Endothelial cell of umbilical vein (primary cell): ENCODE measurements at regions not wholly inside any gene's neighbourhood (a gene's known extent, or its start where the extent isn't known, plus 50 kb on each side); places are given as distances from the start of the nearest gene placed in this dataset.

Source experiments
- BruUV-seq: library from RNA; stranded (reverse); fragments of 400-500 nt; replicated peaks from 2 replicates; lab custom pipeline; 2021; lab: Mats Ljungman, UMichigan
- CTCF ChIA-PET: fragments of 300-600, 350-600 bp; sonication (Branson Sonifier 250); formaldehyde crosslinking; loops from one replicate; lab custom pipeline; 2021; ENCODE audit warnings: antibody characterized with exemption, inconsistent platforms; lab: Charles Lee
- POLR2A ChIA-PET: fragments of 300-600, 350-600 bp; sonication (Branson Sonifier 250); formaldehyde crosslinking; loops from one replicate; lab custom pipeline; 2021; ENCODE audit warnings: antibody characterized with exemption, inconsistent platforms; lab: Charles Lee
- DNase-seq: peaks from one replicate; pipeline ENCODE4 v3.0.0-alpha.2; 2011; ENCODE audit warnings: low read depth, low spot score
- FAIRE-seq: peaks from 2 replicates; lab custom pipeline; 2011; peaks lifted over from hg19 to GRCh38; lab: Jason Lieb, UNC
- H2AFZ ChIP-seq: 2 replicates; pipeline ENCODE4 v1.6.0; 2012; ENCODE audit warnings: low read depth, low read length, control low read depth, inconsistent platforms
- H3K27ac ChIP-seq: 2 replicates; pipeline ENCODE4 v1.5.1; 2011; ENCODE audit warnings: low read depth, mild to moderate bottlenecking, control low read depth, low read length, moderate library complexity; ENCODE audit not compliant: insufficient read depth
- H3K27me3 ChIP-seq, 2 experiments: 2 replicates each; pipeline versions ENCODE4 v1.6.0 to v1.6.1; 2011; ENCODE audit warnings: low read length in 2 of 2, mixed read lengths in 1 of 2; ENCODE audit not compliant: control insufficient read depth in 2 of 2, insufficient read depth in 2 of 2
- H3K36me3 ChIP-seq, 2 experiments: 2 replicates in 1 of 2; 3 replicates in 1 of 2; pipeline ENCODE4 v1.5.1; 2011; ENCODE audit warnings: low read length in 2 of 2, mild to moderate bottlenecking in 1 of 2, moderate library complexity in 1 of 2; ENCODE audit not compliant: control insufficient read depth in 2 of 2, insufficient read depth in 2 of 2; ENCODE audit errors: extremely low read depth in 1 of 2
- H3K4me1 ChIP-seq: 3 replicates; pipeline ENCODE4 v1.5.1; 2011; ENCODE audit warnings: mild to moderate bottlenecking, low read length; ENCODE audit not compliant: control insufficient read depth, insufficient read depth; ENCODE audit errors: extremely low read depth
- H3K4me2 ChIP-seq: 2 replicates; pipeline ENCODE4 v1.6.1; 2011; ENCODE audit warnings: low read length, control low read depth, mixed read lengths; ENCODE audit not compliant: insufficient read depth
- H3K4me3 ChIP-seq, 3 experiments: fragments of 200-600 bp in 1 of 3; sonication (generic), shearing (Covaris generic) in 1 of 3; replicated peaks in 1 of 3; 2 replicates each; pipeline ENCODE4 v1.5.1; 2011 to 2016; ENCODE audit warnings: control low read depth in 3 of 3, low read length in 3 of 3, mild to moderate bottlenecking in 2 of 3, inconsistent platforms in 1 of 3, low read depth in 1 of 3, moderate library complexity in 1 of 3; ENCODE audit not compliant: insufficient read depth in 1 of 3
- H3K79me2 ChIP-seq: 2 replicates; pipeline ENCODE4 v1.6.0; 2012; ENCODE audit warnings: low read length, inconsistent platforms; ENCODE audit not compliant: control insufficient read depth, insufficient read depth
- H3K9ac ChIP-seq: replicated peaks from 2 replicates; pipeline ENCODE3; 2011; ENCODE audit warnings: low read length, control low read depth; ENCODE audit not compliant: insufficient read depth; ENCODE audit errors: extremely low read depth
- H3K9me1 ChIP-seq: replicated peaks from 3 replicates; pipeline ENCODE4 v1.6.0; 2011; ENCODE audit warnings: mild to moderate bottlenecking, low read length; ENCODE audit not compliant: control insufficient read depth, insufficient read depth; ENCODE audit errors: extremely low read depth
- H3K9me3 ChIP-seq: replicated peaks from 2 replicates; pipeline ENCODE4 v1.5.1; 2012; ENCODE audit warnings: low read length, inconsistent platforms; ENCODE audit not compliant: control insufficient read depth, insufficient read depth
- H4K20me1 ChIP-seq: replicated peaks from 2 replicates; pipeline ENCODE3; 2011; ENCODE audit warnings: mild to moderate bottlenecking, low read length; ENCODE audit not compliant: control insufficient read depth, insufficient read depth; ENCODE audit errors: extremely low read depth
- CTCF ChIP-seq, 2 donors: IDR thresholded peaks; 1 replicate in 1 of 2; 2 replicates in 1 of 2; pipeline ENCODE4 v1.5.1; 2011; ENCODE audit warnings: low read length in 2 of 2, mild to moderate bottlenecking in 2 of 2, moderate library complexity in 2 of 2, control low read depth in 1 of 2, inconsistent platforms in 1 of 2, low read depth in 1 of 2; ENCODE audit not compliant: insufficient read depth in 1 of 2; ENCODE audit errors: extremely low read depth in 1 of 2
- EZH2 ChIP-seq: IDR thresholded peaks from 2 replicates; pipeline ENCODE4 v1.6.1; 2012; ENCODE audit warnings: borderline replicate concordance, low read depth, mild to moderate bottlenecking, moderate library complexity, low read length, inconsistent platforms; ENCODE audit not compliant: severe bottlenecking
- FOS ChIP-seq: IDR thresholded peaks from 2 replicates; pipeline ENCODE4 v1.6.1; 2011; ENCODE audit warnings: mild to moderate bottlenecking, low read length, moderate library complexity, borderline replicate concordance; ENCODE audit not compliant: insufficient read depth
- GATA2 ChIP-seq: IDR thresholded peaks from 2 replicates; pipeline ENCODE4 v1.7.0; 2011; ENCODE audit warnings: low read depth, mild to moderate bottlenecking, moderate library complexity, mixed read lengths, low read length; ENCODE audit not compliant: insufficient read length, insufficient read depth
- JUN ChIP-seq: IDR thresholded peaks from 2 replicates; pipeline ENCODE4 v1.6.1; 2011; ENCODE audit warnings: borderline replicate concordance, low read depth; ENCODE audit not compliant: insufficient read length, insufficient read depth
- MAX ChIP-seq: IDR thresholded peaks from 2 replicates; pipeline ENCODE4 v1.6.1; 2011; ENCODE audit not compliant: insufficient read depth, insufficient read length
- MYC ChIP-seq: IDR thresholded peaks from one replicate; pipeline ENCODE4 v1.6.1; 2011; ENCODE audit warnings: mild to moderate bottlenecking, low read depth, low read length
- POLR2A ChIP-seq: IDR thresholded peaks from 2 replicates; pipeline ENCODE4 v1.6.1; 2012; ENCODE audit warnings: low read depth, mild to moderate bottlenecking, control low read depth, low read length
- POLR2AphosphoS5 ChIP-seq: IDR thresholded peaks from 2 replicates; pipeline ENCODE4 v1.6.1; 2012; ENCODE audit warnings: low read depth, mild to moderate bottlenecking, control low read depth, low read length, moderate library complexity; ENCODE audit not compliant: insufficient read depth
- dilution Hi-C: fragments of 300-500 bp; cut with MboI; formaldehyde crosslinking; loops from one replicate; pipeline ENCODE4 v1.15.0; 2019; ENCODE audit warnings: low sequenced_read_pairs; ENCODE audit not compliant: extremely low pct_ligation_motif_present
- intact Hi-C: fragments of 100-400 bp; cut with micrococcal nuclease; formaldehyde crosslinking; loops from one replicate; pipeline ENCODE4 v1.10.0; 2022

- DNase-seq (no peak), FAIRE-seq (no peak)
- Histone ChIP-seq H3K27ac (no peak overlapping the region), H3K9me1 (no peaks in the 10 kb centered on the region), H3K36me3 (no peaks in the 10 kb centered on the region), H3K4me1 (no peaks in the 10 kb centered on the region), H4K20me1 (no peaks in the 10 kb centered on the region), H3K4me2 (no peak overlapping the region), H3K27me3 (no peaks in the 10 kb centered on the region), H3K4me3 (no peak overlapping the region), H3K9me3 (no peaks in the 10 kb centered on the region), H3K79me2 (no peaks in the 10 kb centered on the region), H3K9ac (no peak overlapping the region), H2AFZ (no peak overlapping the region)
- ChIA-PET CTCF (no interaction called here), POLR2A (no interaction called here)
- no peak for TF ChIP-seq JUN
- TF ChIP-seq MAX = no peak
- TF ChIP-seq MYC = no peak
- no peak for TF ChIP-seq GATA2
- TF ChIP-seq CTCF (IDR thresholded peaks at IDR 0.05; ENCODE audit: extremely low read depth in 1 of 2, insufficient read depth in 1 of 2, low read depth in 1 of 2, low read length in 2 of 2) = no peak
- no peak for TF ChIP-seq FOS
- TF ChIP-seq POLR2A = no peak
- TF ChIP-seq EZH2 = no peak
- no peak for TF ChIP-seq POLR2AphosphoS5
- BruUV-seq = no TSS peak
- intact Hi-C loops = no loop called here
- dilution Hi-C loops = no loop called here
These were observed 58.6 kb upstream of the TNR start for GRCh38 chr1:175801979-175802378.
